ENCODE measurements at regions not wholly inside any gene's neighbourhood (a gene's known extent, or its start where the extent isn't known, plus 50 kb on each side); places are given as distances from the start of the nearest gene placed in this dataset.
"Not testable (repeated sequence)": the region's sequence is repeated elsewhere in the genome, so short reads cannot be mapped to it uniquely, and the experiment has no call there.

DNA sequence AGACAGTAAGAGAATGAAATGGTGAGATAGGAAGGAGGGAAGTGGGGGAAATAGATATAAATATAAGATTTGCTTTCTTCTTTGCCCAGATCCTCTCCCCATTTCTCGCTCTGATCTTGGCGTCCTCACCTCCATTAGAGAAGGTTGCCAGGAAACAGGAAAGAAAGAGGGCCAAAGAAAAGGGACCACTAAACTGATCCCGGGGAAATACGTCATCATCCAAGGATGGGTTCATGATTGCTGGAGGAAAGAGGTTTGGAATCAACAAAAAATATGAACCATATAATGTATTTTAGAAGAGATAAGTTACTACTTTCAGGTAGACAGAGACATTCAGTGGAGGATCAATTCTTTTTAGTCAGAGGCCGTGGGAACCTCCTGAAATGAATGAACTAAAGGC, 536.0 kb downstream of the HAPSTR1 start:
- TF ChIP-seq, protein P1, sequence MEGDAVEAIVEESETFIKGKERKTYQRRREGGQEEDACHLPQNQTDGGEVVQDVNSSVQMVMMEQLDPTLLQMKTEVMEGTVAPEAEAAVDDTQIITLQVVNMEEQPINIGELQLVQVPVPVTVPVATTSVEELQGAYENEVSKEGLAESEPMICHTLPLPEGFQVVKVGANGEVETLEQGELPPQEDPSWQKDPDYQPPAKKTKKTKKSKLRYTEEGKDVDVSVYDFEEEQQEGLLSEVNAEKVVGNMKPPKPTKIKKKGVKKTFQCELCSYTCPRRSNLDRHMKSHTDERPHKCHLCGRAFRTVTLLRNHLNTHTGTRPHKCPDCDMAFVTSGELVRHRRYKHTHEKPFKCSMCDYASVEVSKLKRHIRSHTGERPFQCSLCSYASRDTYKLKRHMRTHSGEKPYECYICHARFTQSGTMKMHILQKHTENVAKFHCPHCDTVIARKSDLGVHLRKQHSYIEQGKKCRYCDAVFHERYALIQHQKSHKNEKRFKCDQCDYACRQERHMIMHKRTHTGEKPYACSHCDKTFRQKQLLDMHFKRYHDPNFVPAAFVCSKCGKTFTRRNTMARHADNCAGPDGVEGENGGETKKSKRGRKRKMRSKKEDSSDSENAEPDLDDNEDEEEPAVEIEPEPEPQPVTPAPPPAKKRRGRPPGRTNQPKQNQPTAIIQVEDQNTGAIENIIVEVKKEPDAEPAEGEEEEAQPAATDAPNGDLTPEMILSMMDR (conservative IDR thresholded peaks at IDR 0.05): no peak
- TF ChIP-seq ZFX (IDR thresholded peaks at IDR 0.05): no peak
- no peak overlapping the region for H3K27ac ChIP-seq

DNA sequence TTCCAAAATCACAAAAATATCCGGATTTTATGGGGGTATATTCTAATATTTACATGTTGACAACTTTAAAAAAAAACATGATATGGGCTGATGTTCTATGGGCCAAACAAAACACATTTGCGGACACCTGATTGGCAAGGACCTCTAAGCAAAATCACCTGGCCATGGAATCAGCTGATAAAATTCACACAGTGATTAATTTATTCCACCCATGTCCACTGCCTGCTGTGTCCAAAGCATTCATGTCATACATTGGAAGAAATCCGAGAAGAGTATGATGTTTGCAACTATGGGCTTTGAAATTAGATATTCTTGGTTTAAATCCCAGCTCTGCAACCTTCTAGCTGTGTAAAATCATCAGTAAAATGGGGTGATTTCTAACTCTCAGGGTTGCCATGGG, 538.7 kb downstream of the HAPSTR1 start:
- TF ChIP-seq, protein P1 (conservative IDR thresholded peaks at IDR 0.05): no peak
- no peak for TF ChIP-seq ZFX (IDR thresholded peaks at IDR 0.05)
- no peak overlapping the region for H3K27ac ChIP-seq

DNA sequence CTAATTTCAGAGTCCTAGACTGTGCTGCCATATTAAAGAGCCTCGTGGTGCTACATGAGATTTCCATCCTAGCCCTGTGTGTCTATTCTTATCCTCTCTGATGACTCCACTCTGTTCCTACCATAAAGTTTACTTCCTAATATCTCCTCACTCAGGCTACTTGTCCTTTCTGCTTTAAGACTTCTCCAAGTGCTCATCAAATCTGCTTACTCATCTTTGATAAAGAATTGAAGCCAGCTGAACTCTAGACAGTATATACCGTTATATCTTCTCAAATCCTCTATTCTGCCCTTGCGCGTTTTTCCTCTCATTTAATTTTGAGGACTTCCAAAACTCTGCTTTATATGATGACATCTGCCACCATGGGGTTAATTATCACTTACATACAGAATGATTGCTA, 539.5 kb downstream of the HAPSTR1 start:
- no peak overlapping the region for H3K27ac ChIP-seq
- TF ChIP-seq, protein P1 (conservative IDR thresholded peaks at IDR 0.05): no peak
- TF ChIP-seq ZFX (IDR thresholded peaks at IDR 0.05): no peak

DNA sequence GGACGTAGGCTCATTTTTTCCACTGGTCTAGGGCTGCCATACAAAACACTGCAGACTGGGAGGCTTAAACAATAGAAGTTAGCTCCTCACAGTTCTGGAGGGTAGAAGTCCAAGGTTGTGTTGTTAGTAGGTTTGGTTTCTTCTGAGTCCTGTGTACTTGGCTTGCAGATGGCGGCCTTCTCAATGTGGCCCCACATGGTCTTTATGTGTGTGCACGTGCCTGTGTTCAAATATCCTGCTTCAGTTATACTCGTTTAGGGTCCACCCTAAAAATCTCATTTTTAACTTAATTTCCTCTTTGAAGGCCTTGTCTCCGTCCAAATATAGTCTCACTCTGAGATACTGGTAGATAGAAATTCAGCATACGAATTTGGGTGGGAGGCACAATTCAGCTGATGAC, 542.4 kb downstream of the HAPSTR1 start:
- no peak for TF ChIP-seq ZFX (IDR thresholded peaks at IDR 0.05)
- TF ChIP-seq, protein P1 (conservative IDR thresholded peaks at IDR 0.05): no peak
- no peak overlapping the region for H3K27ac ChIP-seq

DNA sequence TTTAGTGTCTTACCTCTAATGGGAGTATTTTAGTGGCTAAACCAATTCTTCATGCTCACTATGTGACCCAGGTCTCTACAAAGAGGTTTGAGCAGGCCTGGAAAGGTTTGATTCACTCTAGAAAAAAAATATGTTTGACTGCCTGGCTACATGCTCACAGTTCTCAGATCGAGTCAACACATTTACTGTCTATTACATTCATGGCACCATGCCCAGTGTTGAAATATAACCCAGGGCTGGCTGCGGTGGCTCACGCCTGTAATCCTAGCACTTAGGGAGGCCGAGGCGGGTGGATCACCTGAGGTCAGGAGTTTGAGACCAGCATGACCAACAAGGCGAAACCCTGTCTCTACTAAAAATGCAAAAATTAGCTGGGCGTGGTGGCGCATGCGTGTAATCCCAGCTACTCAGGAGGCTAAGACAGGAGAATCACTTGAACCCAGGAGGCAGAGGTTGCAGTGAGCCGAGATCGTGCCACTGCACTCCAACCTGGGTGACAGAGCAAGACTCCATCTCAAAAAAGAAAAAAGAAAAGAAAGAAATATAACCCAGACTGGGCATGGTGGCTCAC, 543.8 kb downstream of the HAPSTR1 start:
- not testable (repeated sequence) for H3K27ac ChIP-seq

DNA sequence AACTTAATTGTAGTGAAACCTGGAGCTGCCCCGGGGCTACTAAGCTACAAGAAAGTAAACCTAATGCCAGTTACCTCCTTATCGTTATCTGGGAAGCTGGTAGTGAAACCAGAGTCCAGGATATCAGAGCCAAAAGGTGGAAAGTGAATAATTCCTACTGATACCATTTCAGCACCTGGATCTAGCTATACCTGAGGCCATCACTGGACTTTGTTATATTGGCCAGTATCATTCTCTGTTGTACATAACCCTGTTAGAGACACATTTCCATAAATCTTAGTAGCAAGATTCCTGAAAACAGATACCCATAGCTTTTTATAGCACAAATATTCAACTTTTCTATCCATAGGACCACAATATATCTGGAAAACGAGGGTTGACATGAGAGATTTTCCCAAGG, 538.0 kb downstream of the GRIN2A start:
- no peak overlapping the region for H3K27ac ChIP-seq
- TF ChIP-seq ZFX (IDR thresholded peaks at IDR 0.05): no peak
- TF ChIP-seq, protein P1 (conservative IDR thresholded peaks at IDR 0.05): no peak

DNA sequence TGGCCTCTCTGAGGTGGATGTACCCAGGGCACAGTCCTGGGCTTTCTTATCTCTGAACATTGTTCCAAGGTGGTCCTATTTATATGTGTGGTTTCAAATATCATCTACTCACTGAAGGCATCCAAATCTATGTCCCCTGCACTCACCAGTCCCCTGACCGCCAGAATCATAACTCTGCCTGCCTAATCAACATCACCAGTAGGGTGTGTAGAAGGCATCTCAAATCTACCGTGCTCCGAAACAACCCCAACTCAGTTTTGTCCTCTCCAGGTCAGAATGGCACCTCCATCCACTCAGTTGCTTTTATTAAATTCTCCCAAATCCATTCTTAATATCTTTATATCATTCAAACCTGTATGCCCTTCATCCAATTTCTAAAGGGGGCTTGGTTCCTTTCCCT, 536.3 kb downstream of the GRIN2A start:
- no peak for TF ChIP-seq ZFX (IDR thresholded peaks at IDR 0.05)
- TF ChIP-seq, protein P1 (conservative IDR thresholded peaks at IDR 0.05): no peak
- no peak overlapping the region for H3K27ac ChIP-seq

DNA sequence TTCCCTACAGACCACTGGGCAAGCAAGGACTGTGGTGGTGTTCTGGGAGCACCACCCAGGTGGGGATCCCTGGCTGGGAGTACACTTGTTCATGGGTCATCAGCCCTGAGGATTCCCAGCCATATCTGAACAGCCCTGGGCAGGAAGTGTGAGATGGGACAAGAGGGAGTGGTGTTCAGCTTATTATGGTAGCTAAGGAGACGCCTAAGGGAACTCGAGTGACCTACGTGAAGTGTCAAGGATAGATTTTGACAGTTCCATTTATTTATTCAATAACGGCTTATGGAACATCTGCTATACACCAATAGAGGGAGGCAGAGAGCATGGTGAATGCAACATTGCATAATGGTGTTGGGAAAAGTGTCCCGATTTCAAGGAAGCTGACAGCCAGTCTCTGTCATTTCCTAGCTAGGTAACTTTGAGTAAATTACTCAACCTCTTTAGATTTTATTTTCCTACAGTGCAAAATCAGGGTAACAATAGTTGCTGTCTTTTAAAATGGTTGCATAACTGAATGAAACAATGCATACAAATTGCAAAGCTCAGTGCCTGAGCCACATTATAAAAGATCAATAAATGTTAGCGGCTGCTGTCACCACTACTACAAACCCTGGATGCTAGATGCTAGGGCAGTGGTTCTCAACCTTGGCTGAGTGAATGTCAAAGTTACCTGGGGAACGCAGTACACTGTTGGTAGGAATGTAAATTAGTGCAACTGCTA, 534.1 kb downstream of the GRIN2A start:
- no peak overlapping the region for H3K27ac ChIP-seq
- TF ChIP-seq, protein P1 (conservative IDR thresholded peaks at IDR 0.05): peak; percentile 83
- no peak for TF ChIP-seq ZFX (IDR thresholded peaks at IDR 0.05)

Data from C4-2B (cell line).